ENCODE measurements at regions not wholly inside any gene's neighbourhood (a gene's known extent, or its start where the extent isn't known, plus 50 kb on each side); places are given as distances from the start of the nearest gene placed in this dataset.

DNA sequence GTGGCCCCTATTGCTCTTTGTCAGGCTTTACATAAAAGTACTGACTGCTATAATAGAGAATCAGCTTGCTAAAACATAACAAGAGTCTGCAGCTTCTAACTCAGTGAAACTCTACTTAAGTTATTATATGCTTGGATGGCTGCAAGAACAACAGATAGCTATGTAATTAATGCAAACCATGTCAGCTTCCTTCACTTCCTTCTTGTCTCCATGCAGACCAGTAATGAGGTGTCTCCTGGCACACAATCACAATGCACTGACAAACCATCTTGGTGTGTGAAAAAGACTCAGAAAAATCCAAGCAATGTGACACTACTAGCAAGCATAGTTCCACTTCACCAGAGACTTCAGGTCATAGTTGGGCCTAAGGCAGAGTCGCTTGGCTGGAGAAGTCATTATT lies 2068.9 kb upstream of the PIK3C3 start:
- no peak for DNase-seq (ENCODE audit: low read depth, low spot score)
- Histone ChIP-seq H3K9me3 (ENCODE audit: control insufficient read depth, insufficient read depth, low read length) (no peaks in the 10 kb centered on the region), H3K36me3 (ENCODE audit: control insufficient read depth, insufficient read depth, low read length) (no peaks in the 10 kb centered on the region), H3K4me3 (ENCODE audit: low read length) (no peak overlapping the region), H3K4me1 (ENCODE audit: control insufficient read depth, insufficient read depth, low read length) (no peaks in the 10 kb centered on the region), H3K27ac (ENCODE audit: low read length) (no peak overlapping the region), H3K27me3 (ENCODE audit: control insufficient read depth, insufficient read depth, low read length) (no peaks in the 10 kb centered on the region)
- no CpG with 5 or more reads among the region's 1 CpG for WGBS (ENCODE audit: insufficient coverage, insufficient read length)

- Histone ChIP-seq H3K27ac (ENCODE audit: low read length) (no peak overlapping the region), H3K27me3 (ENCODE audit: control insufficient read depth, insufficient read depth, low read length) (no peaks in the 10 kb centered on the region), H3K36me3 (ENCODE audit: control insufficient read depth, insufficient read depth, low read length) (no peaks in the 10 kb centered on the region), H3K4me3 (ENCODE audit: low read length) (no peak overlapping the region), H3K9me3 (ENCODE audit: control insufficient read depth, insufficient read depth, low read length) (no peaks in the 10 kb centered on the region), H3K4me1 (ENCODE audit: control insufficient read depth, insufficient read depth, low read length) (no peaks in the 10 kb centered on the region)
- no CpG with 5 or more reads among the region's 1 CpG for WGBS (ENCODE audit: insufficient coverage, insufficient read length)
- no peak for DNase-seq (ENCODE audit: low read depth, low spot score)
These were observed 2082.4 kb upstream of the PIK3C3 start for GRCh38 chr18:39872651-39873050.

GRCh38 chr18:39871961-39872360 lies 2083.1 kb upstream of the PIK3C3 start:
- Histone ChIP-seq H3K27ac (ENCODE audit: low read length) (no peak overlapping the region), H3K4me3 (ENCODE audit: low read length) (no peak overlapping the region), H3K27me3 (ENCODE audit: control insufficient read depth, insufficient read depth, low read length) (no peaks in the 10 kb centered on the region), H3K36me3 (ENCODE audit: control insufficient read depth, insufficient read depth, low read length) (no peaks in the 10 kb centered on the region), H3K4me1 (ENCODE audit: control insufficient read depth, insufficient read depth, low read length) (no peaks in the 10 kb centered on the region), H3K9me3 (ENCODE audit: control insufficient read depth, insufficient read depth, low read length) (no peaks in the 10 kb centered on the region)
- no CpG with 5 or more reads among the region's 3 CpGs for WGBS (ENCODE audit: insufficient coverage, insufficient read length)
- DNase-seq (ENCODE audit: low read depth, low spot score) = no peak

DNA sequence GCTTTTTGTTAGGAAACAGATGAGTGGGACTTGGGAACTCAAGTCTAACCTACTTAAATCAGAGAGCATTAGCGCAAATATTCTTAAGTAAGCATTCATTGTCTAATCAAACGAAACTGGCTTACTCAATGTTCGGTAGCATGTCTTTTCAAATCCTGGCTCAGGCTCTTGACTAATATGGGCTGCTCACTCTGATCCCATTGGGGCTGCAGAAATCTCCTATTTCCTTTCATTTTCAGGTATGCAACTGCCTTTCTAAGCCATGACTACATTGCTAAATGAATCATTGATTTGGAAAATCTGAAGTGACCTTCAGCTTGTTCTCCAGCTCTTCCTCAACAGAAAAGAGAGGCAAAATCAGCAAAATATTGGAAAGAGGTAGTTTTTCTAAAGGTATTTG lies 2084.4 kb upstream of the PIK3C3 start:
- Histone ChIP-seq H3K27me3 (ENCODE audit: control insufficient read depth, insufficient read depth, low read length) (no peaks in the 10 kb centered on the region), H3K4me1 (ENCODE audit: control insufficient read depth, insufficient read depth, low read length) (no peaks in the 10 kb centered on the region), H3K4me3 (ENCODE audit: low read length) (no peak overlapping the region), H3K36me3 (ENCODE audit: control insufficient read depth, insufficient read depth, low read length) (no peaks in the 10 kb centered on the region), H3K27ac (ENCODE audit: low read length) (no peak overlapping the region), H3K9me3 (ENCODE audit: control insufficient read depth, insufficient read depth, low read length) (no peaks in the 10 kb centered on the region)
- DNase-seq (ENCODE audit: low read depth, low spot score) = no peak
- WGBS (ENCODE audit: insufficient coverage, insufficient read length) = no CpG with 5 or more reads among the region's 3 CpGs

DNA sequence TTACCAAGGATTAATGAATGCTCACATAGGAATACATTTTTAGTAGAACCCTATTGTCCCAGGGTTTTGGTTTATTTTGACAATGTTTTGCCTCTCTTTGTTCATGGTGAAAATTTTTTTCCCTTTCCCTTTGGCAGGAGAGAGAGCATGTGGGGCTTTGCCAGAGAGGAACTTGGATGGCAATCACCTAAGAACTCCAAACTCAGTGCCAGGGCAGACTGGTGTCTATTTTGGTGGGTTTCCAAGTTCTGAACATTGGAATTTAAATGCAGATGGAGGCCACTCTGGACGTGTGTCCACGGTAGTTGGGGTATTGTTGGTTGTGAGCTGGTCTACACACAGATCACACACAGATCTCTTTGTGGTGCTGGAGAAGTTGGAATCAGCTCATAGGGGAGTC lies 2091.1 kb upstream of the PIK3C3 start:
- no peaks in the 10 kb centered on the region; the same call in 1 of the 2 replicates for H3K36me3 ChIP-seq (ENCODE audit: control insufficient read depth, insufficient read depth, low read length)
- WGBS (ENCODE audit: insufficient coverage, insufficient read length) = no CpG with 5 or more reads among the region's 2 CpGs
- no peaks in the 10 kb centered on the region for H3K27me3 ChIP-seq (ENCODE audit: control insufficient read depth, insufficient read depth, low read length)
- H3K4me3 ChIP-seq (ENCODE audit: low read length) = no peak overlapping the region
- no peaks in the 10 kb centered on the region for H3K4me1 ChIP-seq (ENCODE audit: control insufficient read depth, insufficient read depth, low read length)
- H3K27ac ChIP-seq (ENCODE audit: low read length) = no peak overlapping the region
- no peaks in the 10 kb centered on the region for H3K9me3 ChIP-seq (ENCODE audit: control insufficient read depth, insufficient read depth, low read length)
- DNase-seq (ENCODE audit: low read depth, low spot score) = no peak

GRCh38 chr18:39862341-39862740 lies 2092.7 kb upstream of the PIK3C3 start:
- H3K4me1 ChIP-seq (ENCODE audit: control insufficient read depth, insufficient read depth, low read length) = no peaks in the 10 kb centered on the region
- no peak overlapping the region for H3K4me3 ChIP-seq (ENCODE audit: low read length)
- DNase-seq (ENCODE audit: low read depth, low spot score) = no peak
- H3K27me3 ChIP-seq (ENCODE audit: control insufficient read depth, insufficient read depth, low read length) = no peaks in the 10 kb centered on the region
- no peaks in the 10 kb centered on the region; the same call in 1 of the 2 replicates for H3K36me3 ChIP-seq (ENCODE audit: control insufficient read depth, insufficient read depth, low read length)
- no CpG with 5 or more reads among the region's 2 CpGs for WGBS (ENCODE audit: insufficient coverage, insufficient read length)
- no peaks in the 10 kb centered on the region for H3K9me3 ChIP-seq (ENCODE audit: control insufficient read depth, insufficient read depth, low read length)
- H3K27ac ChIP-seq (ENCODE audit: low read length) = no peak overlapping the region

DNA sequence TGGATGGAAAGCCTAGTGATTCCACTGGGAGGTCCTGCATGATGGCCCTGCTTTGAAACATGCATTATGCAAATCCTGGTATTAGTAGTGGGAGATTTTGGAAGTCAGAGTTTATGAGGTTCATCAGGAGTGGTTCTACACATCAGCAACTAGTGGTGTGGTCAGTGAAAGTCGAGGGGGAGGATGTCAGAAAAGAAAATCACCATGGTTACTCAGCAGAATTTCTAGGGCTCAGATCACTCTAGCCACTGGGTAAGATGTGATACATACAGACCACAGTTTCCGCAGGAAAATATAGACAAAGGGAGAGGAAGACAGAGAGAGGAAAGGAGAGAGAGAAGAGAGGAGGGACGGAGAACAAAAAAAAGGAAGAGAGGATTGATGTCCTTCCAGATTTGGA lies 2100.7 kb upstream of the PIK3C3 start:
- no peak for DNase-seq (ENCODE audit: low read depth, low spot score)
- no peaks in the 10 kb centered on the region for H3K9me3 ChIP-seq (ENCODE audit: control insufficient read depth, insufficient read depth, low read length)
- no CpG with 5 or more reads among the region's 3 CpGs for WGBS (ENCODE audit: insufficient coverage, insufficient read length)

DNA sequence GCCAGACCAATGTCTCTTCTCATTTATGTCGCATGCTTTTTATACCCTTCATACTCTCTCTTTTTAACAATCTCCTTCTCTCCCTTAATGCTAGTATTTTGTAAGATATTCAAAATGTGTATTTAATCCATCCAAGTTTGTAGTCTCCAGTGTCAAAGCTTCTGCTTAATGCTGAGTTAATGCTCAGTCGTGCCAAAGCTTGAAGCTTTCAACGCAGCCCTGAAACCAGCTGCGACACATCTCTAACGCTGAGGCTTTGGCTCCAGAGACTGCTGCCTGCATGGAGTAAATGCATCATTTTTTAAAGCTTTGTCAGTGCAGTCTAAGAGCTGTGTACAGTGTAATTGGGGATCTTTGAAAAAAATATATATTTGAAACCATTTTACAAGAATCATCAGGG lies 2108.8 kb upstream of the PIK3C3 start:
- Histone ChIP-seq H3K36me3 (ENCODE audit: control insufficient read depth, insufficient read depth, low read length) (no peaks in the 10 kb centered on the region), H3K9me3 (ENCODE audit: control insufficient read depth, insufficient read depth, low read length) (no peaks in the 10 kb centered on the region), H3K27ac (ENCODE audit: low read length) (no peak overlapping the region), H3K4me3 (ENCODE audit: low read length) (no peak overlapping the region), H3K27me3 (ENCODE audit: control insufficient read depth, insufficient read depth, low read length) (no peaks in the 10 kb centered on the region), H3K4me1 (ENCODE audit: control insufficient read depth, insufficient read depth, low read length) (0 out of 2 replicates have a peak, but pooled peaks cover 2% of the 10 kb centered on the region)
- DNase-seq (ENCODE audit: low read depth, low spot score) = no peak
- 100% methylated on average over 1 of the region's 5 CpGs for WGBS (ENCODE audit: insufficient coverage, insufficient read length)

More for the DNA sequence above, 2100.7 kb upstream of the PIK3C3 start:
- H3K36me3 ChIP-seq (ENCODE audit: control insufficient read depth, insufficient read depth, low read length) = no peaks in the 10 kb centered on the region
- H3K27ac ChIP-seq (ENCODE audit: low read length) = no peak overlapping the region
- H3K4me1 ChIP-seq (ENCODE audit: control insufficient read depth, insufficient read depth, low read length) = no peaks in the 10 kb centered on the region
- H3K27me3 ChIP-seq (ENCODE audit: control insufficient read depth, insufficient read depth, low read length) = no peaks in the 10 kb centered on the region
- no peak overlapping the region for H3K4me3 ChIP-seq (ENCODE audit: low read length)

DNA sequence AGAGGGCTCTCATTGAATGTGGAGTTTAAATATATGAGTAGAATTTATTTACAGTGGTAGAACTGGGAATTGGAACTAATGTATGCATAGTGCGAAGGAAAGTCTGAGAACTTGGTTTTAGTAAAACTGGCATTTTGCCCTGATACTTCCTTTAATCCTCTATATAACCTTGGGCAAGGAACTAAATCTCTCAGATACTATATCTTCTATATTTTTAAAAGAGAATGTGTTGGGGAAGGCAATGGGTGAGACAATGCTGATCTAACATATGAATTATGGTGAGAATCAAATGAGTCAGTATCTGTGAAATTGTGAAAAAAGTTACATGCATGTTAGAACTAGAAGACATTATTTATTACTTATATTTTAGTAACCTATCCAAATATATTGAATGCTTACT lies 2109.4 kb upstream of the PIK3C3 start:
- no peak overlapping the region for H3K27ac ChIP-seq (ENCODE audit: low read length)
- 0 out of 2 replicates have a peak, but pooled peaks cover 2% of the 10 kb centered on the region for H3K4me1 ChIP-seq (ENCODE audit: control insufficient read depth, insufficient read depth, low read length)
- no peak overlapping the region for H3K4me3 ChIP-seq (ENCODE audit: low read length)
- WGBS (ENCODE audit: insufficient coverage, insufficient read length) = no CpG with 5 or more reads among the region's 1 CpG
- DNase-seq (ENCODE audit: low read depth, low spot score) = no peak
- no peaks in the 10 kb centered on the region for H3K27me3 ChIP-seq (ENCODE audit: control insufficient read depth, insufficient read depth, low read length)
- no peaks in the 10 kb centered on the region for H3K9me3 ChIP-seq (ENCODE audit: control insufficient read depth, insufficient read depth, low read length)
- no peaks in the 10 kb centered on the region for H3K36me3 ChIP-seq (ENCODE audit: control insufficient read depth, insufficient read depth, low read length)

DNA sequence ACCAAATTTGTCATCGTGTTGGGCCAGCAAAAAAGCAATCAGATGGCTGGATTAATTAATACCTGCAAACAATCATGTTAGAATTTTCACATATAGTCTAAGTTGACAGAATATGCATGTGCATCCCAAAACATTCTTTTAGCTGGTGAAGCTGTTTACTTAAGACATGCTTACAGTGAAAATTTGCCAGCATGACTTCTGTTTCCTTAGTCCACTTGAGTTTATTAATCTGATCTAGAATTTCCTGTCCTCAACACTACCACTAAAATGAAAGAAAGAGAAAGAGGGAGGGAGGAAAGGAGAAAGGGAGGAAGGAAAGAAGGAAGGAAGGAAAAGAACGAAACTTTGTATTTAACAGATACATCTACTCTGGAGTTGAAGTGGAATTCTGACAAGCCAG lies 2109.9 kb upstream of the PIK3C3 start:
- DNase-seq (ENCODE audit: low read depth, low spot score) = no peak
- no CpG with 5 or more reads among the region's 2 CpGs for WGBS (ENCODE audit: insufficient coverage, insufficient read length)
- Histone ChIP-seq H3K9me3 (ENCODE audit: control insufficient read depth, insufficient read depth, low read length) (no peaks in the 10 kb centered on the region), H3K27me3 (ENCODE audit: control insufficient read depth, insufficient read depth, low read length) (no peaks in the 10 kb centered on the region), H3K4me1 (ENCODE audit: control insufficient read depth, insufficient read depth, low read length) (0 out of 2 replicates have a peak, but pooled peaks cover 2% of the 10 kb centered on the region), H3K36me3 (ENCODE audit: control insufficient read depth, insufficient read depth, low read length) (no peaks in the 10 kb centered on the region), H3K27ac (ENCODE audit: low read length) (no peak overlapping the region), H3K4me3 (ENCODE audit: low read length) (no peak overlapping the region)

DNA sequence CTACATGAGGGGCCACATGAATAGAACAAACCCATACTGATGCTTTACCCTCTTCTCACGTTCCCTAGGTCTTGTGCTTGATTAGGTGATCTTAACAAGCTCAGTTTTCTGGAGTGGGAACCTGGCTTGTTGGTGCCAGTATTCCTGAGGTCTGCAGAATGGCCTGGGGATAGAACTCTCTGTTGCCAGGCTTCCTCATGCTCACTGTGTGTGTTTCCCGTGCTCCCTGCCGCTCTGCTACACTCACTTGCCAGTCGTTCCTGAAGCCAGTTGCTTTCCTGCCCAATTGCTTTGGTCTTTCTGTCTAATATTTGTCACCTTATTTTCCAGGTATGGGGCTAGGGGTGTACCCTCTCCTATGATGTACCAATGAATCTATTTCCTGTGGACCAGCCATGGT lies 2111.5 kb upstream of the PIK3C3 start:
- H3K9me3 ChIP-seq (ENCODE audit: control insufficient read depth, insufficient read depth, low read length) = no peaks in the 10 kb centered on the region
- no peak overlapping the region for H3K4me3 ChIP-seq (ENCODE audit: low read length)
- 0 out of 2 replicates have a peak, but pooled peaks cover 2% of the 10 kb centered on the region for H3K4me1 ChIP-seq (ENCODE audit: control insufficient read depth, insufficient read depth, low read length)
- DNase-seq (ENCODE audit: low read depth, low spot score) = no peak
- no peaks in the 10 kb centered on the region for H3K36me3 ChIP-seq (ENCODE audit: control insufficient read depth, insufficient read depth, low read length)
- H3K27ac ChIP-seq (ENCODE audit: low read length) = no peak overlapping the region
- WGBS (ENCODE audit: insufficient coverage, insufficient read length) = no CpG with 5 or more reads among the region's 4 CpGs
- no peaks in the 10 kb centered on the region for H3K27me3 ChIP-seq (ENCODE audit: control insufficient read depth, insufficient read depth, low read length)
